ENCODE measurements at regions not wholly inside any gene's neighbourhood (a gene's known extent, or its start where the extent isn't known, plus 50 kb on each side); places are given as distances from the start of the nearest gene placed in this dataset.

DNA sequence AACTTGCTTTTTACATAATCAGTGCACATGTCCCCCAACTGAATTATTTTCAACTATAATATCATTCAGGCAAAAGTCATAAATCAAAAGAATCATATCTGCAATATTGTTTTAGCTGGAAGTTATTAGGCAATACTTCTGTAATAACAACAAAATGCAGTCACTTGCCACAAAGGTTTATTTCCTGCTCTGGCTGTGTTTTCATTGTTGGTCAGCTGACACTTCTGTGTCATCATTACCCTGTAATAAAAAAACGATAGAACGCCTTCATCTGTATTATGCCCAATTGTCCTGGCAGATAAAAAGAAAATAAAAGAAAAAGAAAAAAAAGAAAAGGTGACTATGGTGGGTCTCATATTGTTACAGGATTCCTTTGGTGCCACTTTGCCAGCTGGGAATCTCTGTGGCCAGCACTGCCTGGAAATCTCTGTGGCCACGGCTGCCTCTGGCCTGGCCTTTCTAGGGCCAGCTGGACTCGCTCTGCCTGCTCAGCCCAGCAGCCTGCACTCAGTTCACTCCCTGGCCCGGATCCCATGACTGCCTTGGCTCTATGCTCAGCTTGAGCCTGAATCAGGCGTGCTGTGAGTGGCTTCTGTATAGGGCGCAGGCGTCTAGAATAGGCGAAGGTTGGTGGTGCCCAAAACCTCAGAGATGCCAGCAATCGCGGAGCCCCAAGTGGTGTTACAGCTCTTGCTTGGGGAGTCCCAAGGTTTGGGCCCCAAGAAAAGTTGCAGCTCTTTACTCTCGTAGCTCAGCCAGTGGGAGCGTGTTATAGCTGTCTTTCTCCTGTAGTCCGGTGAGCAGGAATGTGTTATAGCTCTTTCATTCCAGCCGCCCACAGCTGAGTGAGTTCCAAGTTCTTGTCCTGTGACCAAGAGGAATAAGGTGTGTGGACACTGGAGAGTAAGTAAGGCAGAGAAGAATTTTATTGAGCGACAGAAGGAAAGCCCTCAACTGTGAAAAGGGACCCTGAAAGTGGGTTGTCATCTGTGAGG lies 1227.1 kb downstream of the SLITRK1 start:
- Mint-ChIP-seq H3K27me3 (no peaks in the 10 kb centered on the region), H3K4me1 (no peaks in the 10 kb centered on the region), H3K36me3 (no peaks in the 10 kb centered on the region), H3K4me3 (no peak overlapping the region), H3K27ac (no peak overlapping the region), H3K9me3 (peaks cover under 1 to 11% (median 4%) of the 10 kb centered on the region in 3 donors)
- DNase-seq (no peak), ATAC-seq (replicated peaks in 1 of 4) (no peak)
- Histone ChIP-seq H3K4me3 (ENCODE audit: control insufficient read depth in 1 of 2, extremely low read depth in 1 of 2, low read length in 1 of 2) (no peak overlapping the region), H3K36me3 (ENCODE audit: control insufficient read depth in 2 of 2, extremely low read depth in 1 of 2, insufficient read depth in 1 of 2, low read length in 1 of 2) (no peaks in the 10 kb centered on the region), H3K4me1 (ENCODE audit: control insufficient read depth in 1 of 2, extremely low read depth in 1 of 2, insufficient read depth in 2 of 2, low read length in 2 of 2) (no peaks in the 10 kb centered on the region), H3K9me3 (no peaks in the 10 kb centered on the region), H3K27ac (ENCODE audit: low read length) (no peak overlapping the region), H3K27me3 (replicated peaks in 1 of 2; ENCODE audit: control insufficient read depth in 2 of 2, extremely low read depth in 1 of 2, insufficient read depth in 2 of 2, low read length in 1 of 2) (no peaks in the 10 kb centered on the region)
- ChIA-PET CTCF (no interaction called here), POLR2A (no interaction called here)
- WGBS (ENCODE audit: insufficient coverage), result 91% methylated on average over 13 of the region's 16 CpGs

DNA sequence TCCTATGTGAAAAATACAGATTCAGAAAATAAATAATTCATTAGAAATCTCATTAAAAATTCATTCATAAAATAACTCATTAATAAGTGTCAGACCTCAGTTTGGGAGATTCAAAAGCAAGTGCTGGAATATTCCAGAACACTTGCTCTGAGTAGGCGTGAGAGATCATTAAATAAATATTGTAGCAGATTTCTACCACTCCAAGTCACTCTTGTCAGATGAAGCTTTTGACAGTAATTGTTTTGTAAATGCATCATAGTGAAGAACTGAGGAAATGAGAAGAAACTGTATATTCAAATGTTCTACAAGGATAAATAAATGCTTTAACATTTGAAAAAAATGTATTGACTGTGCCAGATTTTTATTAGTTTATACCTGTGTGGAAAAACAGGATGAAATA lies 1228.1 kb downstream of the SLITRK1 start:
- Histone ChIP-seq H3K4me1 (ENCODE audit: control insufficient read depth in 1 of 2, extremely low read depth in 1 of 2, insufficient read depth in 2 of 2, low read length in 2 of 2) (no peaks in the 10 kb centered on the region), H3K36me3 (ENCODE audit: control insufficient read depth in 2 of 2, extremely low read depth in 1 of 2, insufficient read depth in 1 of 2, low read length in 1 of 2) (no peaks in the 10 kb centered on the region), H3K4me3 (ENCODE audit: control insufficient read depth in 1 of 2, extremely low read depth in 1 of 2, low read length in 1 of 2) (no peak overlapping the region), H3K9me3 (no peaks in the 10 kb centered on the region), H3K27ac (ENCODE audit: low read length) (no peak overlapping the region), H3K27me3 (replicated peaks in 1 of 2; ENCODE audit: control insufficient read depth in 2 of 2, extremely low read depth in 1 of 2, insufficient read depth in 2 of 2, low read length in 1 of 2) (no peaks in the 10 kb centered on the region)
- Mint-ChIP-seq H3K4me3 (no peak overlapping the region), H3K36me3 (no peaks in the 10 kb centered on the region), H3K9me3 (peaks cover 4 to 11% (median 4%) of the 10 kb centered on the region in 3 donors), H3K4me1 (no peaks in the 10 kb centered on the region), H3K27me3 (no peaks in the 10 kb centered on the region), H3K27ac (no peak overlapping the region)
- no peak for ATAC-seq (replicated peaks in 1 of 4)
- WGBS (ENCODE audit: insufficient coverage), result no CpG with 5 or more reads among the region's 1 CpG
- ChIA-PET POLR2A (no interaction called here), CTCF (interaction anchor here in 1 of 2 donors (0.5 kb wide), 1 partner anchor 774 kb away, joined by 3 read pairs; no protein-coding TSS in a partner anchor)
- no peak for DNase-seq

DNA sequence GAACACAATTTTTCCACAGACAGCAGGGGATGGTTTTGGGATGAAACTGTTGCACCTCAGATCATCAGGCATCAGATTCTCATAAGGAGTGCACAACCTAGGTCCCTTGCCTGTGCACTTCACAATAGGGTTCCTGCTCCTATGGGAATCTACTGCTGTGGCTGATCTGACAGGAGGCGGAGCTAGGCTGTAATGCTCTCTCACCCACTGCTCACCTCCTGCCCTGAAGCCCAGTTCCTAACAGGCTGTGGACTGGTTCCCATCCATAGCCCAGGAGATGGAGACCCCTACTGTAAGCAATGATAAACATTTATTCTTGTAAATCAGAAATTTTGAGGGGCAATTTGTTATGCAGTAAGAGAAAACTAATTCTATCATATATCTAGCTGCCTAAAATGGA lies 1234.7 kb downstream of the SLITRK1 start:
- Mint-ChIP-seq H3K27ac (no peak overlapping the region), H3K4me3 (no peak overlapping the region), H3K9me3 (peaks cover 0 to 4% (median 0%) of the 10 kb centered on the region in 3 donors), H3K27me3 (no peaks in the 10 kb centered on the region), H3K36me3 (no peaks in the 10 kb centered on the region), H3K4me1 (no peaks in the 10 kb centered on the region)
- Histone ChIP-seq H3K9me3 (no peaks in the 10 kb centered on the region), H3K4me3 (ENCODE audit: control insufficient read depth in 1 of 2, extremely low read depth in 1 of 2, low read length in 1 of 2) (no peak overlapping the region), H3K4me1 (ENCODE audit: control insufficient read depth in 1 of 2, extremely low read depth in 1 of 2, insufficient read depth in 2 of 2, low read length in 2 of 2) (no peaks in the 10 kb centered on the region), H3K27me3 (replicated peaks in 1 of 2; ENCODE audit: control insufficient read depth in 2 of 2, extremely low read depth in 1 of 2, insufficient read depth in 2 of 2, low read length in 1 of 2) (no peaks in the 10 kb centered on the region), H3K36me3 (ENCODE audit: control insufficient read depth in 2 of 2, extremely low read depth in 1 of 2, insufficient read depth in 1 of 2, low read length in 1 of 2) (no peaks in the 10 kb centered on the region), H3K27ac (ENCODE audit: low read length) (no peak overlapping the region)
- ChIA-PET CTCF (no interaction called here), POLR2A (no interaction called here)
- no peak for ATAC-seq (replicated peaks in 1 of 4)
- no CpG with 5 or more reads among the region's 1 CpG for WGBS (ENCODE audit: insufficient coverage)
- DNase-seq, result no peak

DNA sequence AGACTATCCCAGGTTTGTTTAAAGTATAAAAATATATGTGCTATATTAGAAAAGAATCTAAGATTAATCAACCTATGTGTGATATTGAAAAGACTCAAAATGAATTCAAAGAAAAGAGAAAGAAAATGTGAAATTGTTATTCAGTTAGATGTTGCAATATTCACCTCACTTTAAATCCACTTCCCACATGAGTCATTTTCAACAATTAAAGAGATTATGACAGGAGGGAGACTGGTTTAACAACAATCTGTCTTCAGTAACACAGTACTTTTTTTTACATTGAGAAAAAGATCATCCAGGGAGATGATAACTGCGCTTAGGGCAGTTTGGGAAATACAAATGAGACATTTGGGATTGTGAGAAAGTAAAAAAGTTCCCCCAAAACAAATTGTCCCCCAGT lies 1246.2 kb downstream of the SLITRK1 start:
- DNase-seq (no peak), ATAC-seq (replicated peaks in 1 of 4) (no peak)
- Histone ChIP-seq H3K36me3 (ENCODE audit: control insufficient read depth in 2 of 2, extremely low read depth in 1 of 2, insufficient read depth in 1 of 2, low read length in 1 of 2) (no peaks in the 10 kb centered on the region), H3K9me3 (peaks cover 2% of the 10 kb centered on the region), H3K4me1 (ENCODE audit: control insufficient read depth in 1 of 2, extremely low read depth in 1 of 2, insufficient read depth in 2 of 2, low read length in 2 of 2) (no peaks in the 10 kb centered on the region), H3K4me3 (ENCODE audit: control insufficient read depth in 1 of 2, extremely low read depth in 1 of 2, low read length in 1 of 2) (no peak overlapping the region), H3K27ac (ENCODE audit: low read length) (no peak overlapping the region), H3K27me3 (replicated peaks in 1 of 2; ENCODE audit: control insufficient read depth in 2 of 2, extremely low read depth in 1 of 2, insufficient read depth in 2 of 2, low read length in 1 of 2) (no peaks in the 10 kb centered on the region)
- CTCF ChIA-PET, result no interaction called here
- no peaks in the 10 kb centered on the region for H3K4me1 Mint-ChIP-seq
- H3K36me3 Mint-ChIP-seq, result no peaks in the 10 kb centered on the region
- no CpG with 5 or more reads among the region's 1 CpG for WGBS (ENCODE audit: insufficient coverage)
- H3K27ac Mint-ChIP-seq, result no peak overlapping the region
- no peak overlapping the region for H3K4me3 Mint-ChIP-seq
- H3K9me3 Mint-ChIP-seq, result peaks cover 2 to 8% (median 3%) of the 10 kb centered on the region in 3 donors
- POLR2A ChIA-PET, result no interaction called here
- H3K27me3 Mint-ChIP-seq, result no peaks in the 10 kb centered on the region

DNA sequence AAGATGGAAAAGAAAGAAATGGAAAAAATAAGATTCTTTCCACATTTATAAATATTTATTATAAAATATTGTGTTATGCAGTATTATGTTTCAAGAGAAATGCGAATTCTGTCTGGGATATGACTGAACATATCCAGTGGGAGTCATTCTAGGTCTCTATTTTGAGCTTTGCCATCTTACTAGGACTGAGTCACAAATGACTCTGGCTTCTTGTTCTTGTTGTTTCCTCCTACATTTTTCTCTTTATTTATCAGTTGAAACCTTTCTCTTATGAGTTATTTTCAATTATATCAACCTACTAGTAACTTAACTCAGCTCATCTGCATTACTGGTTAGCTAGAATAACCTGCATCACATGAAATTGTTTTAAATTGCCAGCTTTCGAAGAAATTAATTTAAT lies 1247.3 kb downstream of the SLITRK1 start:
- ATAC-seq (replicated peaks in 1 of 4), result no peak
- H3K27me3 ChIP-seq (replicated peaks in 1 of 2; ENCODE audit: control insufficient read depth in 2 of 2, extremely low read depth in 1 of 2, insufficient read depth in 2 of 2, low read length in 1 of 2), result no peaks in the 10 kb centered on the region
- Mint-ChIP-seq H3K27ac (no peak overlapping the region), H3K27me3 (no peaks in the 10 kb centered on the region), H3K36me3 (no peaks in the 10 kb centered on the region), H3K4me3 (no peak overlapping the region), H3K4me1 (no peaks in the 10 kb centered on the region), H3K9me3 (peaks cover 2 to 8% (median 3%) of the 10 kb centered on the region in 3 donors)
- ChIA-PET POLR2A (no interaction called here), CTCF (no interaction called here)
- H3K36me3 ChIP-seq (ENCODE audit: control insufficient read depth in 2 of 2, extremely low read depth in 1 of 2, insufficient read depth in 1 of 2, low read length in 1 of 2), result no peaks in the 10 kb centered on the region
- no peak overlapping the region for H3K4me3 ChIP-seq (ENCODE audit: control insufficient read depth in 1 of 2, extremely low read depth in 1 of 2, low read length in 1 of 2)
- peaks cover 2% of the 10 kb centered on the region for H3K9me3 ChIP-seq
- H3K4me1 ChIP-seq (ENCODE audit: control insufficient read depth in 1 of 2, extremely low read depth in 1 of 2, insufficient read depth in 2 of 2, low read length in 2 of 2), result no peaks in the 10 kb centered on the region
- no CpG with 5 or more reads among the region's 2 CpGs for WGBS (ENCODE audit: insufficient coverage)
- H3K27ac ChIP-seq (ENCODE audit: low read length), result no peak overlapping the region
- DNase-seq, result no peak

DNA sequence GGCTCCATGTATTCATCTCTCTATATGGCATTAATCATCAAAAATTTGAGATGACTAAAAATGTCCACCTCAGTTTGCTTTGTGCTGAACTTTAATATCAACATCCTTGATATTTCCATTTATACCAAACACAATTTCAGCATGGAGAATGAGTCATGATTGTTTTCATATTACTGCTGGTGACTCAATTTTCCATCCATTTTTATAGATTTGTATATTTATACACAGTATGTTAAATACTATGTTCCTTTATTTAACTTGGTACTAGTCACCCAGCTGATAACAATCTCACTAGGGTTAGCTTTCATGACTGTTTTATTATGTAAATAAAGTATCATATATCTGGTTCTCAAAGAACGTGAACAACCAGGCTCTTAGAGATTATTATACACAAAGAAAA lies 1255.1 kb downstream of the SLITRK1 start:
- H3K36me3 ChIP-seq (ENCODE audit: control insufficient read depth in 2 of 2, extremely low read depth in 1 of 2, insufficient read depth in 1 of 2, low read length in 1 of 2), result no peaks in the 10 kb centered on the region
- H3K9me3 Mint-ChIP-seq, result no peaks in the 10 kb centered on the region
- WGBS (ENCODE audit: insufficient coverage), result no CpG with 5 or more reads among the region's 1 CpG
- no peak for ATAC-seq (replicated peaks in 1 of 4)
- H3K36me3 Mint-ChIP-seq, result no peaks in the 10 kb centered on the region
- POLR2A ChIA-PET, result no interaction called here
- H3K4me1 Mint-ChIP-seq, result no peaks in the 10 kb centered on the region
- DNase-seq, result no peak
- H3K27me3 Mint-ChIP-seq, result no peaks in the 10 kb centered on the region
- H3K27ac Mint-ChIP-seq, result no peak overlapping the region
- H3K27me3 ChIP-seq (replicated peaks in 1 of 2; ENCODE audit: control insufficient read depth in 2 of 2, extremely low read depth in 1 of 2, insufficient read depth in 2 of 2, low read length in 1 of 2), result no peaks in the 10 kb centered on the region
- no peak overlapping the region for H3K27ac ChIP-seq (ENCODE audit: low read length)
- no peak overlapping the region for H3K4me3 Mint-ChIP-seq
- peaks cover 3% of the 10 kb centered on the region for H3K9me3 ChIP-seq
- no peak overlapping the region for H3K4me3 ChIP-seq (ENCODE audit: control insufficient read depth in 1 of 2, extremely low read depth in 1 of 2, low read length in 1 of 2)
- CTCF ChIA-PET, result no interaction called here
- no peaks in the 10 kb centered on the region for H3K4me1 ChIP-seq (ENCODE audit: control insufficient read depth in 1 of 2, extremely low read depth in 1 of 2, insufficient read depth in 2 of 2, low read length in 2 of 2)
